ENCODE measurements at regions not wholly inside any gene's neighbourhood (a gene's known extent, or its start where the extent isn't known, plus 50 kb on each side); places are given as distances from the start of the nearest gene placed in this dataset.

DNA sequence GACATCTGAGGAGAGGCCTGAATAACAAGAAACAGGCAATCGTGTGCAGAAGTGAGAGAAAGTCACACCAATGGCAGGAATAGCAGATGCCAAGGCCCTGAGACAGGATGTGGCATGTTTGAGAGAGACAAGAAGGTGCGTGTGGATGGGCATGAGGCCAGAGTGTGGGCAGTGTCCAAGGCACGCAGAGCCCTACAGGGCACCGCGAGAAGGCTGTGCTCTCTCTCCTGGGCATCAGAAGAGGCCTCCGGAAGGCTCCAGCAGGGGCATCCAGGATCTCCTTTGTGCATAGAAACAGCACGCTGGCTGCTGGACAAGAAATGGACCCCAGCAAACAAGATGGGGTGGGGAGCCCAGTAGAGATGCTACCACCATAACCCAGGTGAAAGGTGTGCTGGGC, 239.0 kb upstream of the RAB6C start:
- no peak overlapping the region for H3K27ac ChIP-seq

DNA sequence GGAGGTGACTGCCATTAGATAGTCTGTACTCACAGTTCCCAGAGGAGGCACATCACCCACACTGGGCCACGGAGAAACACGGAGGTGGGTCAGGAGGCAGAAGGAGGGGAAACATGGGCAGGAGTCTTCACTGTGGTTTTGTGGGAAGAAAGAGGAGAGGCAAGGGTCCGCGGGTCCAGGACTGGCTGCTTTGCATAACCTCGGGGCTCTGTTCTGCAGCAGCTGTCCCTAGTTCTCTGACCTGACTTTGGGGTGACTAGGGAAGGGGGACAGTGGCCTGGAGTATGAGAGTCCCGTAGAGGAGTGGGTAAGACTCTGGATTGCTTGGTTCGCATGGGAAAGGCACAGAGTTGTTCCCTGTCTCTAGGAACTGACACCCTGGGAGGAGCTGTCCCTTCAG, 238.3 kb upstream of the RAB6C start:
- Histone ChIP-seq H3K36me3 (no peaks in the 10 kb centered on the region), H3K27ac (no peak overlapping the region), H3K9me3 (no peaks in the 10 kb centered on the region), H3K27me3 (no peaks in the 10 kb centered on the region), H3K4me3 (no peak overlapping the region), H3K4me1 (no peaks in the 10 kb centered on the region)
- TF ChIP-seq, protein P1, sequence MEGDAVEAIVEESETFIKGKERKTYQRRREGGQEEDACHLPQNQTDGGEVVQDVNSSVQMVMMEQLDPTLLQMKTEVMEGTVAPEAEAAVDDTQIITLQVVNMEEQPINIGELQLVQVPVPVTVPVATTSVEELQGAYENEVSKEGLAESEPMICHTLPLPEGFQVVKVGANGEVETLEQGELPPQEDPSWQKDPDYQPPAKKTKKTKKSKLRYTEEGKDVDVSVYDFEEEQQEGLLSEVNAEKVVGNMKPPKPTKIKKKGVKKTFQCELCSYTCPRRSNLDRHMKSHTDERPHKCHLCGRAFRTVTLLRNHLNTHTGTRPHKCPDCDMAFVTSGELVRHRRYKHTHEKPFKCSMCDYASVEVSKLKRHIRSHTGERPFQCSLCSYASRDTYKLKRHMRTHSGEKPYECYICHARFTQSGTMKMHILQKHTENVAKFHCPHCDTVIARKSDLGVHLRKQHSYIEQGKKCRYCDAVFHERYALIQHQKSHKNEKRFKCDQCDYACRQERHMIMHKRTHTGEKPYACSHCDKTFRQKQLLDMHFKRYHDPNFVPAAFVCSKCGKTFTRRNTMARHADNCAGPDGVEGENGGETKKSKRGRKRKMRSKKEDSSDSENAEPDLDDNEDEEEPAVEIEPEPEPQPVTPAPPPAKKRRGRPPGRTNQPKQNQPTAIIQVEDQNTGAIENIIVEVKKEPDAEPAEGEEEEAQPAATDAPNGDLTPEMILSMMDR (IDR thresholded peaks at IDR 0.05): no peak
- intact Hi-C loops (cut with DNase I): no loop called here
- no peak for DNase-seq (ENCODE audit: low spot score in 2 of 2)

More for the DNA sequence above, 239.0 kb upstream of the RAB6C start:
- Histone ChIP-seq H3K36me3 (no peaks in the 10 kb centered on the region), H3K4me1 (no peaks in the 10 kb centered on the region), H3K4me3 (no peak overlapping the region), H3K9me3 (no peaks in the 10 kb centered on the region), H3K27me3 (no peaks in the 10 kb centered on the region)
- TF ChIP-seq, protein P1 (IDR thresholded peaks at IDR 0.05): no peak
- DNase-seq (ENCODE audit: low spot score in 2 of 2): no peak
- intact Hi-C loops (cut with DNase I): no loop called here

- intact Hi-C loops (cut with DNase I): no loop called here
- Histone ChIP-seq H3K4me1 (no peaks in the 10 kb centered on the region), H3K27me3 (no peaks in the 10 kb centered on the region), H3K4me3 (no peak overlapping the region), H3K9me3 (no peaks in the 10 kb centered on the region), H3K27ac (no peak overlapping the region), H3K36me3 (no peaks in the 10 kb centered on the region)
- DNase-seq (ENCODE audit: low spot score in 2 of 2): no peak
- TF ChIP-seq, protein P1 (IDR thresholded peaks at IDR 0.05): no peak
These were observed 237.8 kb upstream of the RAB6C start for GRCh38 chr2:129741623-129742022.

DNA sequence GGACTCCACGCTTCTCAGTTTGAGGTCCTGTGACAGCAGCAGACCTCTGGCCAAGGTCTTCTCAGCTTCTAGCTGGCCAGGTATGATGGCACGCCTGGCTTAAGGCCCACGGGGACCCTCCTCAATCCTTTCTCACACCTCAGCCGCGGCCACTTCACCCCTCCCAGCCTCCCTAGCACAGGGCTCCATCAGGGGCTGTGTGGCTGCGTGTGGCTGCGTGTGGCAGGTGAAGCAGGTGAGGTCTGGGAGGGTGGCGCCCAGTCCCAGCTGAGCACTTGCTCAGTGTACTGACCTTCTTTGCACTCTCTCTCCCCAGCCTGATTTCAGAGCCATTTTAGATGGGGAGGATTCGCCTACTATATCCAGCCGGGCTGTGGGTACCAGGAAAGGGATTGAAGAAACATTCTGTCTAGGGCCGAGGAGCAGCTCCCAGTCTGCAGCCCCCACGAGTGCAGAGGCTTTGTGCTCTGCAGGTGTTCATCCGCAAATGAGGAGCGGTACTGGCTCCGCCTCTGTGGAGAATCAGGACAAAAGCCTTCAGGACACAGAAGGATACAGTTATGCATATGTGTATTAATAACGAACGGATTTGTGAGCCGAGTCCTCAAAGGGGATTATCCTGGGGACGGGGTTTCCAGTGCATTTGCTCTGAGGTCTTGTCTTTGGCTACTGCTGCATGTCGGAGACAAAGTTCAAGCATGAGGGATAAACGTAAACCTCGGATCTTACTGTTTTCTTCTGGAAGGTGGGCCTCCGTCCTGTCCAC, 236.9 kb upstream of the RAB6C start:
- Histone ChIP-seq H3K4me3 (no peak overlapping the region), H3K9me3 (no peaks in the 10 kb centered on the region), H3K27ac (no peak overlapping the region), H3K4me1 (no peaks in the 10 kb centered on the region), H3K36me3 (no peaks in the 10 kb centered on the region), H3K27me3 (no peaks in the 10 kb centered on the region)
- TF ChIP-seq, protein P1 (IDR thresholded peaks at IDR 0.05): no peak
- intact Hi-C loops (cut with DNase I): no loop called here
- no peak for DNase-seq (ENCODE audit: low spot score in 2 of 2)

DNA sequence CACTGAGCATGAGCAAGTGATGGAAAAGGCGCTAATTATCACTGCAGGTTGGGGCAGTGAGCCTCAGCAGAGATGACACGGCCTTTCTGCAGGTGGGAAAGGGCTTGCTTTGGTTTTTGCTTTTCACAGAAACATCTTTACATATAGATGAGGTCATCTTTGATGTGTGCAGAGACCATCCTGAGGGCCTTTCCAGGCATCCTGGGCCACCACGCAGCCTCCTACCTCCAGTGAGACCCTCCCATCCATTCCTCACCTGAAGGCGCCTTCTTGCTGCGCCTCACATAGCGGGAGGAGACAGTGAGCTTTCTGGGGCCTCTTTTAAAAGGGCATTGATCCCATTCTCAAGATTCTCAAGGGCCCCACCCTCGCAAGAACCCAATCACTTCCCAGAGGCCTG, 235.3 kb upstream of the RAB6C start:
- DNase-seq (ENCODE audit: low spot score in 2 of 2): no peak
- Histone ChIP-seq H3K27ac (no peak overlapping the region), H3K4me3 (no peak overlapping the region), H3K27me3 (no peaks in the 10 kb centered on the region), H3K4me1 (no peaks in the 10 kb centered on the region), H3K36me3 (no peaks in the 10 kb centered on the region), H3K9me3 (no peaks in the 10 kb centered on the region)
- intact Hi-C loops (cut with DNase I): no loop called here
- TF ChIP-seq, protein P1 (IDR thresholded peaks at IDR 0.05): no peak
